ENCODE measurements at regions not wholly inside any gene's neighbourhood (a gene's known extent, or its start where the extent isn't known, plus 50 kb on each side); places are given as distances from the start of the nearest gene placed in this dataset.

DNA sequence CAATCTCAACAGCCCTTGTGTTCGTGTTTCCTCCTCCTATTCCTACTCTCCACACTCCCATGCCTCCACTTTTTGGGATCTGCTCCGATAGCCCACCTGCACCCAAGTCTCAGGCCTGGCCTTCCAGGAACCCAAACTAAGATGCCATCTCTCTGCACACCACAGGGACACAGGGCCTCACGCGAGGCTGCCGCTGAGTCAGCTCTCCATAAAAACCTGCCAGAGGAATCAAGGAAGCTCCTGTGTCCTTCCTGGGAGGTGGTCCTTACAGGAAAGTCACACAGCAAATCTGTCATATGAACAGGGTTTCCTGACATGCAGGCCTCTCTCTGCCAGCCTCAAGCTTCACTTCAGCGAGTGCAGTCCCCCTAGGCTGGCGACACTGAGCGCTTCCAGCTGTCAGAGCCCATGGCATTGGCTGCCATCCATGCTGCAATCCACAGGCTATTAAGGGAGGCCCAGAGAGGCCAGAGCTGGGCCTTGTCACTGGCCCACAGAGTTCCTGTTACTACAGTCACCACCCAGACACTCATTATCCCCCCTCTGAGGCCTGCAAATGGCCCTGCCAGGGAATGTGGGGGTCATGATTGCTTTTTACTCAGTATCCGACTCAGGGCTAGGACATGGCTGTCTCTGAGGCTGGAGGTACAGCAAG, 151.4 kb downstream of the OAT start (continued):
- TF ChIP-seq, protein P1, sequence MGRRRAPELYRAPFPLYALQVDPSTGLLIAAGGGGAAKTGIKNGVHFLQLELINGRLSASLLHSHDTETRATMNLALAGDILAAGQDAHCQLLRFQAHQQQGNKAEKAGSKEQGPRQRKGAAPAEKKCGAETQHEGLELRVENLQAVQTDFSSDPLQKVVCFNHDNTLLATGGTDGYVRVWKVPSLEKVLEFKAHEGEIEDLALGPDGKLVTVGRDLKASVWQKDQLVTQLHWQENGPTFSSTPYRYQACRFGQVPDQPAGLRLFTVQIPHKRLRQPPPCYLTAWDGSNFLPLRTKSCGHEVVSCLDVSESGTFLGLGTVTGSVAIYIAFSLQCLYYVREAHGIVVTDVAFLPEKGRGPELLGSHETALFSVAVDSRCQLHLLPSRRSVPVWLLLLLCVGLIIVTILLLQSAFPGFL (CRISPR knock-in tag; IDR thresholded peaks at IDR 0.05; ENCODE audit: borderline replicate concordance) = no peak
- TF ChIP-seq ATF1 (CRISPR knock-in tag; IDR thresholded peaks at IDR 0.05) (no peak), CREB1 (CRISPR knock-in tag; IDR thresholded peaks at IDR 0.05) (no peak), OVOL2 (CRISPR knock-in tag; IDR thresholded peaks at IDR 0.05; ENCODE audit: borderline replicate concordance) (no peak), PRRX2 (CRISPR knock-in tag; IDR thresholded peaks at IDR 0.05) (no peak)
- TF ChIP-seq, protein P2, sequence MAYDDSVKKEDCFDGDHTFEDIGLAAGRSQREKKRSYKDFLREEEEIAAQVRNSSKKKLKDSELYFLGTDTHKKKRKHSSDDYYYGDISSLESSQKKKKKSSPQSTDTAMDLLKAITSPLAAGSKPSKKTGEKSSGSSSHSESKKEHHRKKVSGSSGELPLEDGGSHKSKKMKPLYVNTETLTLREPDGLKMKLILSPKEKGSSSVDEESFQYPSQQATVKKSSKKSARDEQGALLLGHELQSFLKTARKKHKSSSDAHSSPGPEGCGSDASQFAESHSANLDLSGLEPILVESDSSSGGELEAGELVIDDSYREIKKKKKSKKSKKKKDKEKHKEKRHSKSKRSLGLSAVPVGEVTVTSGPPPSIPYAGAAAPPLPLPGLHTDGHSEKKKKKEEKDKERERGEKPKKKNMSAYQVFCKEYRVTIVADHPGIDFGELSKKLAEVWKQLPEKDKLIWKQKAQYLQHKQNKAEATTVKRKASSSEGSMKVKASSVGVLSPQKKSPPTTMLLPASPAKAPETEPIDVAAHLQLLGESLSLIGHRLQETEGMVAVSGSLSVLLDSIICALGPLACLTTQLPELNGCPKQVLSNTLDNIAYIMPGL (CRISPR knock-in tag; IDR thresholded peaks at IDR 0.05) = no peak
- TF ChIP-seq, protein P3, sequence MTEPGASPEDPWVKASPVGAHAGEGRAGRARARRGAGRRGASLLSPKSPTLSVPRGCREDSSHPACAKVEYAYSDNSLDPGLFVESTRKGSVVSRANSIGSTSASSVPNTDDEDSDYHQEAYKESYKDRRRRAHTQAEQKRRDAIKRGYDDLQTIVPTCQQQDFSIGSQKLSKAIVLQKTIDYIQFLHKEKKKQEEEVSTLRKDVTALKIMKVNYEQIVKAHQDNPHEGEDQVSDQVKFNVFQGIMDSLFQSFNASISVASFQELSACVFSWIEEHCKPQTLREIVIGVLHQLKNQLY (CRISPR knock-in tag; IDR thresholded peaks at IDR 0.05) = no peak
- TF ChIP-seq, protein P4, sequence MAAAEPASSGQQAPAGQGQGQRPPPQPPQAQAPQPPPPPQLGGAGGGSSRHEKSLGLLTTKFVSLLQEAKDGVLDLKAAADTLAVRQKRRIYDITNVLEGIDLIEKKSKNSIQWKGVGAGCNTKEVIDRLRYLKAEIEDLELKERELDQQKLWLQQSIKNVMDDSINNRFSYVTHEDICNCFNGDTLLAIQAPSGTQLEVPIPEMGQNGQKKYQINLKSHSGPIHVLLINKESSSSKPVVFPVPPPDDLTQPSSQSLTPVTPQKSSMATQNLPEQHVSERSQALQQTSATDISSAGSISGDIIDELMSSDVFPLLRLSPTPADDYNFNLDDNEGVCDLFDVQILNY (CRISPR knock-in tag; IDR thresholded peaks at IDR 0.05) = no peak
- TF ChIP-seq, protein P5, sequence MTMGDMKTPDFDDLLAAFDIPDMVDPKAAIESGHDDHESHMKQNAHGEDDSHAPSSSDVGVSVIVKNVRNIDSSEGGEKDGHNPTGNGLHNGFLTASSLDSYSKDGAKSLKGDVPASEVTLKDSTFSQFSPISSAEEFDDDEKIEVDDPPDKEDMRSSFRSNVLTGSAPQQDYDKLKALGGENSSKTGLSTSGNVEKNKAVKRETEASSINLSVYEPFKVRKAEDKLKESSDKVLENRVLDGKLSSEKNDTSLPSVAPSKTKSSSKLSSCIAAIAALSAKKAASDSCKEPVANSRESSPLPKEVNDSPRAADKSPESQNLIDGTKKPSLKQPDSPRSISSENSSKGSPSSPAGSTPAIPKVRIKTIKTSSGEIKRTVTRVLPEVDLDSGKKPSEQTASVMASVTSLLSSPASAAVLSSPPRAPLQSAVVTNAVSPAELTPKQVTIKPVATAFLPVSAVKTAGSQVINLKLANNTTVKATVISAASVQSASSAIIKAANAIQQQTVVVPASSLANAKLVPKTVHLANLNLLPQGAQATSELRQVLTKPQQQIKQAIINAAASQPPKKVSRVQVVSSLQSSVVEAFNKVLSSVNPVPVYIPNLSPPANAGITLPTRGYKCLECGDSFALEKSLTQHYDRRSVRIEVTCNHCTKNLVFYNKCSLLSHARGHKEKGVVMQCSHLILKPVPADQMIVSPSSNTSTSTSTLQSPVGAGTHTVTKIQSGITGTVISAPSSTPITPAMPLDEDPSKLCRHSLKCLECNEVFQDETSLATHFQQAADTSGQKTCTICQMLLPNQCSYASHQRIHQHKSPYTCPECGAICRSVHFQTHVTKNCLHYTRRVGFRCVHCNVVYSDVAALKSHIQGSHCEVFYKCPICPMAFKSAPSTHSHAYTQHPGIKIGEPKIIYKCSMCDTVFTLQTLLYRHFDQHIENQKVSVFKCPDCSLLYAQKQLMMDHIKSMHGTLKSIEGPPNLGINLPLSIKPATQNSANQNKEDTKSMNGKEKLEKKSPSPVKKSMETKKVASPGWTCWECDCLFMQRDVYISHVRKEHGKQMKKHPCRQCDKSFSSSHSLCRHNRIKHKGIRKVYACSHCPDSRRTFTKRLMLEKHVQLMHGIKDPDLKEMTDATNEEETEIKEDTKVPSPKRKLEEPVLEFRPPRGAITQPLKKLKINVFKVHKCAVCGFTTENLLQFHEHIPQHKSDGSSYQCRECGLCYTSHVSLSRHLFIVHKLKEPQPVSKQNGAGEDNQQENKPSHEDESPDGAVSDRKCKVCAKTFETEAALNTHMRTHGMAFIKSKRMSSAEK (CRISPR knock-in tag; IDR thresholded peaks at IDR 0.05; ENCODE audit: borderline replicate concordance) = no peak

DNA sequence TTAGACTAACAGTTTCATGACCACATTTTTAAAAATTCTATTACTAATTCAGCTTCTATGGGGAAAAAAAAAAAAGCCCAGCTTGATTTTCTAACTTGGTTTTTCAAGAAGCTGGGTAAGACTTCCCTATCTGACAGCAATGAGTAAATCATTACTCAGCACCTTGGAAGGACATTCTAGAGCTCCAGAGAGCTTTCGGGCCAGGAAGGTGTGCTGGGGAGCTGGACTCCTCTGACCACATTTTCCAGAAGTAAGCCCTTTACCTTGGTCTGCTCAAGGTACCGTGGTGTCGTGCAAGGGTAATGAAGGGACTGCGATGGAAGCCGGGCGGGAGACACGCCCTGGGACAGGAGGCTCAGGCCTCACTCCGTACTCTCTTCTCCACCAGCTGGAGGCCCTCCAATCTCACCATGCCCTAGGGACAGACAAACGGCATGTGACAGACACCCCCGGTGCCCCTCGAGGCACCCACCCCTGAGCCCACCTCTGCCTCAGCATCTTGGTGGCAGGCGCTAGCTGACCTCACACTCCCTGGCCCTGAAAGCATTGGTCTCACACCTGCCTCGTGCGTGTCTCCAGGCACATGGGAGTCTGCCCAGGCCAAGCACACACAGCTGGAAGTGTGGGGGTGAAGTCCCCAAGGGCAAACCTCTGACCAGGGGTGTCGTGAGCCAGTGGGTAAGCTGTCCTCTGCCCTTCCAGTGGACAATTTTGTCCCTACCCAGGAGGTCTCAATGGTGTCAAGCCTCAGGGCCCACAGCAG, 152.1 kb downstream of the OAT start:
- no peak for ATAC-seq

More for the DNA sequence above, 152.1 kb downstream of the OAT start:
- peaks cover 10% of the 10 kb centered on the region for H3K27me3 Mint-ChIP-seq (ENCODE audit: low read depth)
- peaks cover 4% of the 10 kb centered on the region for H3K9me3 Mint-ChIP-seq
- DNase-seq (ENCODE audit: low spot score) = no peak
- no peak overlapping the region for H3K27ac Mint-ChIP-seq
- CTCF ChIA-PET = interaction anchor here (0.7 to 1.5 kb wide), 2 partner anchors 57 to 122 kb away, joined by 4 to 5 read pairs; no protein-coding TSS in a partner anchor
- TF ChIP-seq TEAD1 (CRISPR knock-in tag; IDR thresholded peaks at IDR 0.05) = no peak
- TF ChIP-seq ZNF423 (CRISPR knock-in tag; IDR thresholded peaks at IDR 0.05) = no peak
- TF ChIP-seq, protein P6, sequence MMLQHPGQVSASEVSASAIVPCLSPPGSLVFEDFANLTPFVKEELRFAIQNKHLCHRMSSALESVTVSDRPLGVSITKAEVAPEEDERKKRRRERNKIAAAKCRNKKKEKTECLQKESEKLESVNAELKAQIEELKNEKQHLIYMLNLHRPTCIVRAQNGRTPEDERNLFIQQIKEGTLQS (CRISPR knock-in tag; conservative IDR thresholded peaks at IDR 0.05) = no peak
- no peak for TF ChIP-seq GTF2I (CRISPR knock-in tag; conservative IDR thresholded peaks at IDR 0.05)
- TF ChIP-seq, protein P7, sequence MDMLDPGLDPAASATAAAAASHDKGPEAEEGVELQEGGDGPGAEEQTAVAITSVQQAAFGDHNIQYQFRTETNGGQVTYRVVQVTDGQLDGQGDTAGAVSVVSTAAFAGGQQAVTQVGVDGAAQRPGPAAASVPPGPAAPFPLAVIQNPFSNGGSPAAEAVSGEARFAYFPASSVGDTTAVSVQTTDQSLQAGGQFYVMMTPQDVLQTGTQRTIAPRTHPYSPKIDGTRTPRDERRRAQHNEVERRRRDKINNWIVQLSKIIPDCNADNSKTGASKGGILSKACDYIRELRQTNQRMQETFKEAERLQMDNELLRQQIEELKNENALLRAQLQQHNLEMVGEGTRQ (CRISPR knock-in tag; IDR thresholded peaks at IDR 0.05) = no peak
- no peak for TF ChIP-seq EMX1 (CRISPR knock-in tag; IDR thresholded peaks at IDR 0.05)
- H3K4me1 Mint-ChIP-seq = no peaks in the 10 kb centered on the region
- no peak overlapping the region for H3K4me3 Mint-ChIP-seq
- POLR2A ChIA-PET = no interaction called here
- 0 out of 2 replicates have a peak, but pooled peaks cover 3% of the 10 kb centered on the region for H3K36me3 Mint-ChIP-seq

All from WTC11 (cell line).